ENCODE measurements at regions not wholly inside any gene's neighbourhood (a gene's known extent, or its start where the extent isn't known, plus 50 kb on each side); places are given as distances from the start of the nearest gene placed in this dataset.

GRCh38 chr16:35310999-35311398 lies 1851.6 kb downstream of the TP53TG3F start:
- DNase-seq (ENCODE audit: low read depth), result no peak
- no peak overlapping the region for H3K4me3 ChIP-seq (ENCODE audit: low read depth, low read length)
- no peak for TF ChIP-seq CTCF (conservative IDR thresholded peaks at IDR 0.05; ENCODE audit: low read depth, low read length)

- DNase-seq (ENCODE audit: low read depth), result no peak
- no peak overlapping the region for H3K4me3 ChIP-seq (ENCODE audit: low read depth, low read length)
- no peak for TF ChIP-seq CTCF (conservative IDR thresholded peaks at IDR 0.05; ENCODE audit: low read depth, low read length)
Measured at GRCh38 chr16:35311475-35311874, 1852.1 kb downstream of the TP53TG3F start.

GRCh38 chr16:35314298-35314697 lies 1854.9 kb downstream of the TP53TG3F start:
- no peak for TF ChIP-seq CTCF (conservative IDR thresholded peaks at IDR 0.05; ENCODE audit: low read depth, low read length)
- no peak overlapping the region for H3K4me3 ChIP-seq (ENCODE audit: low read depth, low read length)
- no peak for DNase-seq (ENCODE audit: low read depth)

- no peak for TF ChIP-seq CTCF (conservative IDR thresholded peaks at IDR 0.05; ENCODE audit: low read depth, low read length)
- H3K4me3 ChIP-seq (ENCODE audit: low read depth, low read length), result no peak overlapping the region
- no peak for DNase-seq (ENCODE audit: low read depth)
Measured at GRCh38 chr16:35319536-35320192, 1860.3 kb downstream of the TP53TG3F start.

- TF ChIP-seq CTCF (conservative IDR thresholded peaks at IDR 0.05; ENCODE audit: low read depth, low read length), result no peak
- H3K4me3 ChIP-seq (ENCODE audit: low read depth, low read length), result no peak overlapping the region
- DNase-seq (ENCODE audit: low read depth), result no peak
Measured at GRCh38 chr16:35325936-35326335, 1866.5 kb downstream of the TP53TG3F start.

GRCh38 chr16:35339337-35339736 lies 1879.9 kb downstream of the TP53TG3F start:
- no peak for DNase-seq (ENCODE audit: low read depth)
- no peak overlapping the region for H3K4me3 ChIP-seq (ENCODE audit: low read depth, low read length)
- no peak for TF ChIP-seq CTCF (conservative IDR thresholded peaks at IDR 0.05; ENCODE audit: low read depth, low read length)

- TF ChIP-seq CTCF (conservative IDR thresholded peaks at IDR 0.05; ENCODE audit: low read depth, low read length), result no peak
- no peak overlapping the region for H3K4me3 ChIP-seq (ENCODE audit: low read depth, low read length)
- DNase-seq (ENCODE audit: low read depth), result no peak
Measured at GRCh38 chr16:35342012-35342411, 1882.6 kb downstream of the TP53TG3F start.
